ENCODE measurements at regions not wholly inside any gene's neighbourhood (a gene's known extent, or its start where the extent isn't known, plus 50 kb on each side); places are given as distances from the start of the nearest gene placed in this dataset.

GRCh38 chr18:57205641-57206040 lies 58.8 kb downstream of the BOD1L2 start:
- TF ChIP-seq CTCF (IDR thresholded peaks at IDR 0.05) (no peak), POLR2A (IDR thresholded peaks at IDR 0.05) (no peak)
